ENCODE measurements at regions not wholly inside any gene's neighbourhood (a gene's known extent, or its start where the extent isn't known, plus 50 kb on each side); places are given as distances from the start of the nearest gene placed in this dataset.

- Histone ChIP-seq H3K27me3 (peaks cover 86% of the 10 kb centered on the region), H3K4me3 (no peak overlapping the region), H3K9me3 (no peaks in the 10 kb centered on the region), H3K36me3 (no peaks in the 10 kb centered on the region), H3K27ac (no peak overlapping the region), H3K4me1 (no peaks in the 10 kb centered on the region)
- no peak for ATAC-seq
- 15 to 34% methylated on average over 7 to 9 of the region's 28 CpGs for WGBS, 2 donors (ENCODE audit: low coverage in 1 of 2)
- TF ChIP-seq EP300 (IDR thresholded peaks at IDR 0.05) (no peak), POLR2A (IDR thresholded peaks at IDR 0.05) (no peak), POLR2AphosphoS5 (IDR thresholded peaks at IDR 0.05) (no peak), CTCF (IDR thresholded peaks at IDR 0.05) (no peak)
Observed at GRCh38 chr17:79365836-79366770, 244.7 kb downstream of the RBFOX3 start.

GRCh38 chr17:79365351-79365750 is 245.5 kb downstream of the RBFOX3 start:
- H3K4me3 ChIP-seq, result no peak overlapping the region
- TF ChIP-seq POLR2AphosphoS5 (IDR thresholded peaks at IDR 0.05) (no peak), EP300 (IDR thresholded peaks at IDR 0.05) (no peak), POLR2A (IDR thresholded peaks at IDR 0.05) (no peak), CTCF (IDR thresholded peaks at IDR 0.05) (no peak)
- H3K4me1 ChIP-seq, result no peaks in the 10 kb centered on the region
- ATAC-seq, result no peak
- no peaks in the 10 kb centered on the region for H3K9me3 ChIP-seq
- H3K36me3 ChIP-seq, result no peaks in the 10 kb centered on the region
- no peak overlapping the region for H3K27ac ChIP-seq
- WGBS, 2 donors (ENCODE audit: low coverage in 1 of 2), result 83 to 92% methylated on average over 11 to 12 of the region's 12 CpGs
- peaks cover 91% of the 10 kb centered on the region for H3K27me3 ChIP-seq

GRCh38 chr17:79364315-79365094 is 246.3 kb downstream of the RBFOX3 start:
- no peak for ATAC-seq
- 80 to 87% methylated on average over 5 to 9 of the region's 14 CpGs for WGBS, 2 donors (ENCODE audit: low coverage in 1 of 2)
- H3K4me1 ChIP-seq, result no peaks in the 10 kb centered on the region
- H3K27me3 ChIP-seq, result peaks cover 95% of the 10 kb centered on the region
- TF ChIP-seq CTCF (IDR thresholded peaks at IDR 0.05) (no peak), POLR2AphosphoS5 (IDR thresholded peaks at IDR 0.05) (no peak), POLR2A (IDR thresholded peaks at IDR 0.05) (no peak), EP300 (IDR thresholded peaks at IDR 0.05) (no peak)
- H3K9me3 ChIP-seq, result no peaks in the 10 kb centered on the region
- H3K4me3 ChIP-seq, result no peak overlapping the region
- no peak overlapping the region for H3K27ac ChIP-seq
- H3K36me3 ChIP-seq, result no peaks in the 10 kb centered on the region

DNA sequence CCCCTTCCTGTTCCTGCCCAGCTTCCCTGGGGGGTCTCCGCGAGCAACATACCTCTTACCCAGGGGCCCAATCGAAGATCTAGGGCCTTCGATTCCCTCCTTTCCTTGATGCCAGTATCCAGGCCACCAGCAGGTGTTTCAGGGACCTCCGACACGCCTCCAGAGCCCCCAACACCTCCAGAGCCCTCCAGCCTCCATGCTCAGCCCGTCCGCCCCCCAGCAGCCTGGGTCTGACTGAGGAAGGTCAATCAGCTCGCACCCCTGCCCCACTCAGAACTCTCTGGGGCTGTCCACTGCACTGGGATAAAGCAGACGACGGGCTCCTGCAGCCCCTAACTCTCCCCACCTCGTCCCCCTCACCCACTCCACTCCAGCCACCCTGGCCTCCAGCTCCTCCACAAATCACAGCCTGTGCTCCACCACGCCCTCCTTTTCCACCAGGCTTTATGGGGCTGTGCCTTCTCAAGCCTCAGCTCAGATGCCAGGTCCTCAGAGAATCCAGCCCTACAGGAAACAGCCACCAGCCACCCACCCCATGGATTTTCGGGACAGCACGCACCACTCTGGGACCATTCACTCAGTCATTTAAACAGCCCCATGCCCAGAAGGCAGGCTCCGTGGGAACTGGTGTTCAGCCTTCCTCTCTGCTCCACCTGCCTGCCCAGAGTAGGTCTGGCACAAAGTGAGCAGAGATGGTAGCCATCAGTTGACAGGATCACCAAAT is 247.1 kb downstream of the RBFOX3 start:
- Histone ChIP-seq H3K27ac (no peak overlapping the region), H3K27me3 (peaks cover 95% of the 10 kb centered on the region), H3K36me3 (no peaks in the 10 kb centered on the region), H3K9me3 (no peaks in the 10 kb centered on the region), H3K4me1 (no peaks in the 10 kb centered on the region), H3K4me3 (no peak overlapping the region)
- no peak for ATAC-seq
- 85 to 86% methylated on average over 11 to 15 of the region's 16 CpGs for WGBS, 2 donors (ENCODE audit: low coverage in 1 of 2)
- TF ChIP-seq POLR2A (IDR thresholded peaks at IDR 0.05), result no peak
- no peak for TF ChIP-seq POLR2AphosphoS5 (IDR thresholded peaks at IDR 0.05)
- no peak for TF ChIP-seq EP300 (IDR thresholded peaks at IDR 0.05)
- TF ChIP-seq CTCF (IDR thresholded peaks at IDR 0.05), result no peak
